BE2C (cell line): ENCODE measurements at regions not wholly inside any gene's neighbourhood (a gene's known extent, or its start where the extent isn't known, plus 50 kb on each side); places are given as distances from the start of the nearest gene placed in this dataset.

Source experiments
- DNase-seq: peaks from one replicate; pipeline ENCODE4 v3.0.0-alpha.2; 2020
- H3K27me3 ChIP-seq: fragments of 250-450 bp; sonication (Bioruptor Pico); 2 replicates; pipeline ENCODE4 v1.5.1; 2020; ENCODE audit warnings: mild to moderate bottlenecking
- H3K36me3 ChIP-seq: fragments of 250-450 bp; sonication (Bioruptor Pico); 2 replicates; pipeline ENCODE4 v1.5.1; 2020; ENCODE audit warnings: mild to moderate bottlenecking
- H3K4me1 ChIP-seq: fragments of 250-450 bp; sonication (Bioruptor Pico); 2 replicates; pipeline ENCODE4 v1.5.1; 2020
- H3K4me3 ChIP-seq: 2 replicates; pipeline ENCODE4 v1.5.1; 2011; ENCODE audit warnings: low read depth, low read length
- H3K9me3 ChIP-seq: fragments of 250-450 bp; sonication (Bioruptor Pico); 2 replicates; pipeline ENCODE4 v1.5.1; 2020
- TF ChIP-seq, protein P1 (sequence below): IDR thresholded peaks from 2 replicates; pipeline ENCODE4 v1.5.1; 2012; ENCODE audit warnings: mild to moderate bottlenecking, low read depth, low read length

- Histone ChIP-seq H3K4me1 (no peaks in the 10 kb centered on the region), H3K27me3 (no peaks in the 10 kb centered on the region), H3K36me3 (no peaks in the 10 kb centered on the region), H3K4me3 (no peak overlapping the region), H3K9me3 (no peaks in the 10 kb centered on the region)
- no peak for DNase-seq
- TF ChIP-seq, protein P1, sequence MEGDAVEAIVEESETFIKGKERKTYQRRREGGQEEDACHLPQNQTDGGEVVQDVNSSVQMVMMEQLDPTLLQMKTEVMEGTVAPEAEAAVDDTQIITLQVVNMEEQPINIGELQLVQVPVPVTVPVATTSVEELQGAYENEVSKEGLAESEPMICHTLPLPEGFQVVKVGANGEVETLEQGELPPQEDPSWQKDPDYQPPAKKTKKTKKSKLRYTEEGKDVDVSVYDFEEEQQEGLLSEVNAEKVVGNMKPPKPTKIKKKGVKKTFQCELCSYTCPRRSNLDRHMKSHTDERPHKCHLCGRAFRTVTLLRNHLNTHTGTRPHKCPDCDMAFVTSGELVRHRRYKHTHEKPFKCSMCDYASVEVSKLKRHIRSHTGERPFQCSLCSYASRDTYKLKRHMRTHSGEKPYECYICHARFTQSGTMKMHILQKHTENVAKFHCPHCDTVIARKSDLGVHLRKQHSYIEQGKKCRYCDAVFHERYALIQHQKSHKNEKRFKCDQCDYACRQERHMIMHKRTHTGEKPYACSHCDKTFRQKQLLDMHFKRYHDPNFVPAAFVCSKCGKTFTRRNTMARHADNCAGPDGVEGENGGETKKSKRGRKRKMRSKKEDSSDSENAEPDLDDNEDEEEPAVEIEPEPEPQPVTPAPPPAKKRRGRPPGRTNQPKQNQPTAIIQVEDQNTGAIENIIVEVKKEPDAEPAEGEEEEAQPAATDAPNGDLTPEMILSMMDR = no peak
Observed at GRCh38 chr22:48898524-48899250, 929.0 kb downstream of the BRD1 start.

GRCh38 chr22:48897645-48898370, 929.9 kb downstream of the BRD1 start:
- TF ChIP-seq, protein P1 = no peak
- H3K27me3 ChIP-seq = no peaks in the 10 kb centered on the region
- no peak for DNase-seq
- no peaks in the 10 kb centered on the region for H3K4me1 ChIP-seq
- no peak overlapping the region for H3K4me3 ChIP-seq
- no peaks in the 10 kb centered on the region for H3K36me3 ChIP-seq
- no peaks in the 10 kb centered on the region for H3K9me3 ChIP-seq

DNA sequence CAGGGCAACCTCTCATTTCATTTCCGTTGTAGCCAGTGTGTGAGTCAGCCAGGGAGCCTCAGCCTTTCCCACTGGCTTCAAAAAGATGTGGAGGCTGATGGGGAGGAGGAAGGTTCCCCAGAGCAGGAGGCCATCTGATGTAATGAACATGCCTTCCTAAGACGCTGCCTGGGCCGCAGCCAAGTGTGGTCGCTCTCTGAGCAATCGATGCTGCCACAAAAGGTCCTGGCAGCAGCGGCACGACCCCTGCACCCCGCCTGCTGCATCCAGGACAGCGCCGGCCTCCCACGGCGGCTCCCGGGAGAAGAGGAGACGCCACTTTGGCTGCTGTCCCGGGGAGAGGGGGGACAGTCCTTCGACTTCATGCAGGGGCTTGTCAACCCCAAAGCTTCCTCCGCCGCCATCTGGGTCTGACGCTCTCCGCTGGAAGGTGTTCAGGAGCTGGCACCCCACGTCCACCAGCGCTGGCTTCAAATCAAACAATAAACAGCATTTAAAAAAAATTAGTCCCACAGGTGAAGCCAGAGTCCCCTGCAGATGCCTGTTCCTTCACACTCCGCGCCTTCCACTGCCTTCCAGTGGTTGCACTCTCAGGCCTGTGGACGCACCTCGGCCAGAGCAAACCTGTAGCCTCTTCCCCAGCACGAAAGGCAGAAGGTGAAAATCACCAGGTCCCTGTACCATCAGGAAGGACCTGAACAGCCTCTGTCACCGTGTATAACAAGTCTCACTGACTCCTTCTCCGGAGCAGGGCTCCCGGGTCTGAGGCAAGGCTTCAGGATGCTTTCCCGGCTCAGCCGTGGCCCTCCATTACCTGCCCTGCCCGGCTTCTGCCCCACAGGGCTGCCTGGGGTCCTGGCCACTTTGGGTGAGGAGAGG, 930.7 kb downstream of the BRD1 start:
- no peaks in the 10 kb centered on the region for H3K9me3 ChIP-seq
- H3K36me3 ChIP-seq = no peaks in the 10 kb centered on the region
- no peak for DNase-seq
- TF ChIP-seq, protein P1 = no peak
- H3K4me3 ChIP-seq = no peak overlapping the region
- no peaks in the 10 kb centered on the region for H3K4me1 ChIP-seq
- H3K27me3 ChIP-seq = no peaks in the 10 kb centered on the region

DNA sequence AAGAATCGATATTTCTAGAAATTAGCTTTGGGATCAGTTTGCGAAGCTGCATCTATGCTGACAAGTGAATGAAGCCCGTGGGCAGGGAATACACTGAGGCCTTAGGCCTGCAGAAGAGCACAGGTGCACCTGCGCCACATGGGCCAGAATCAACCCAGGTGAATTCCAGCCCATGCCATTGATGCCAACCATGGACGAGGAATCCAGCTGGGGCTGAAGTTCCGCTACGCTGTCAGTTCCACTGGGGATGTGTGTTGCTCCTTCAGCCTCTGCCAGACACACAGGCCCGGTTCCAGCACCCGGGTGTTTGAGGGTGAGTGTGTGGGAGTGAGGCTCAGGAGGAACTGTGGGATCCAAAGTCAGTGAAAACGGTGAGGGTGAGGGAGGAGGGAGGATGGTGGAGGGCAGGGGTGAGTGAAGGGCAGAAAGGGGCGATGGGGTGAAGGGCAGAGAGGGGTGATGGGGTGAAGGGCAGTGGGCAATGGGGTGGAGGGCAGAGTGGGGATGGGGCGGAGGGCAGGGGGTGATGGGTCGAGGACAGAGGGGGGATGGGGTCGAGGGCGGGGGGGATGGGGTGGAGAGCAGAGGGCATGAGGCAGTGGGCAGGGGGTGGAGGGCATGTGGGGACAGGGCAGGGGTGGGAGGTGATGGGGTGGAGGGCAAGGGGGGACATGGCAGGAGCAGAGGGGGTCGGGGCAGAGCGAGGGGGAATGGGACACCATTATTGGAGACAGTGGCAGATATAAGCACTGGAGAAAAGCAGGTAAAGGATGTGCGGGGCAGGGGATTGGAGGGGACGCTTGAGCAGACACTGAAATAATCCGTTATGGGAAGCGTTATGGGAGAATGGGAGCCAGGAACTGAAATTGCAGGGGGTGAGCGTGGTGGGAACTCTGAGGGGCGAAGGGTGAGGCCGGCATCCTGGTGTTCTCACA, 931.6 kb downstream of the BRD1 start:
- Histone ChIP-seq H3K9me3 (no peaks in the 10 kb centered on the region), H3K4me3 (no peak overlapping the region), H3K27me3 (no peaks in the 10 kb centered on the region), H3K36me3 (no peaks in the 10 kb centered on the region), H3K4me1 (no peaks in the 10 kb centered on the region)
- DNase-seq = no peak
- TF ChIP-seq, protein P1 = no peak

DNA sequence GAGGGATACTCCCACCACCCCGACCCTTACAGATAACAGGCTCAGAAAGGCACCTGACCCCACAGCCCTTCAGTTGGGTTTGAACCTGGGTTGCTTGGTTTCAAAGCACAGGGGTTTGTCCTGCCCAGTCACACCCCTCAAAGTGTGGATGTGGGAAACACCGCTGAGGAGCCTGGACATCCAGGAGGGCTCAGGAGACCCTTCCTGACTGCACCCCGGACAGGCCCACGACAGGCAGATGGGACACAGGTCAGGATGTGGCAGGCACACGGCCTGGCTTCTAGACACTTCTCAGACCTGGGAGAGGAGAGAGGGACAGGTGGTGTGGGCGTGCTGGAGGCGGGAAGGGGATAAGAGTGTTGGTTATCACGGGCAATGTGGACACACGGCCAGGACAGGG, 932.3 kb downstream of the BRD1 start:
- DNase-seq = no peak
- H3K4me1 ChIP-seq = no peaks in the 10 kb centered on the region
- TF ChIP-seq, protein P1 = no peak
- no peaks in the 10 kb centered on the region for H3K27me3 ChIP-seq
- H3K9me3 ChIP-seq = no peaks in the 10 kb centered on the region
- H3K4me3 ChIP-seq = no peak overlapping the region
- H3K36me3 ChIP-seq = no peaks in the 10 kb centered on the region
